HG03097 (cell line): ENCODE measurements at regions not wholly inside any gene's neighbourhood (a gene's known extent, or its start where the extent isn't known, plus 50 kb on each side); places are given as distances from the start of the nearest gene placed in this dataset.
"Not testable (repeated sequence)": the region's sequence is repeated elsewhere in the genome, so short reads cannot be mapped to it uniquely, and the experiment has no call there.

Source experiments
- ATAC-seq: cut with Tn5 transposase; IDR thresholded peaks from one replicate; pipeline ENCODE4 v1.9.1; 2021; ENCODE audit not compliant: unreplicated experiment, low FRiP score

GRCh38 chr12:125353002-125353401, 287.8 kb downstream of the AACS start:
- not testable (repeated sequence) for ATAC-seq

GRCh38 chr12:125353871-125354270, 288.6 kb downstream of the AACS start:
- ATAC-seq: no peak

GRCh38 chr12:125355614-125356013, 290.4 kb downstream of the AACS start:
- no peak for ATAC-seq

- ATAC-seq: no peak
Measured at GRCh38 chr12:125356111-125356510, 290.9 kb downstream of the AACS start.

- no peak for ATAC-seq
Measured at GRCh38 chr12:125357561-125357960, 292.3 kb downstream of the AACS start.

- no peak for ATAC-seq
Measured at GRCh38 chr12:125360540-125360939, 295.3 kb downstream of the AACS start.

- ATAC-seq: no peak
Measured at GRCh38 chr12:125371033-125371432, 305.8 kb downstream of the AACS start.

- ATAC-seq: no peak
Measured at GRCh38 chr12:125372085-125372484, 306.9 kb downstream of the AACS start.

- ATAC-seq: no peak
Measured at GRCh38 chr12:125373375-125373774, 308.1 kb downstream of the AACS start.

- no peak for ATAC-seq
Measured at GRCh38 chr12:125376422-125376821, 311.2 kb downstream of the AACS start.

GRCh38 chr12:125377093-125377492, 311.9 kb downstream of the AACS start:
- ATAC-seq: no peak

GRCh38 chr12:125381373-125381772, 316.1 kb downstream of the AACS start:
- ATAC-seq: no peak

- no peak for ATAC-seq
Measured at GRCh38 chr12:125382926-125383325, 317.7 kb downstream of the AACS start.

GRCh38 chr12:125386652-125387051, 321.4 kb downstream of the AACS start:
- no peak for ATAC-seq

- ATAC-seq: no peak
Measured at GRCh38 chr12:125387206-125387605, 322.0 kb downstream of the AACS start.

GRCh38 chr12:125389061-125389697, 323.9 kb downstream of the AACS start:
- ATAC-seq: no peak

GRCh38 chr12:125393569-125393968, 328.3 kb downstream of the AACS start:
- no peak for ATAC-seq

GRCh38 chr12:125395583-125396215, 330.5 kb downstream of the AACS start:
- no peak for ATAC-seq

GRCh38 chr12:125399489-125399888, 334.3 kb downstream of the AACS start:
- ATAC-seq: no peak

GRCh38 chr12:125402874-125403789, 337.9 kb downstream of the AACS start:
- no peak for ATAC-seq

GRCh38 chr12:125403843-125404242, 338.6 kb downstream of the AACS start:
- no peak for ATAC-seq
